ENCODE measurements at regions not wholly inside any gene's neighbourhood (a gene's known extent, or its start where the extent isn't known, plus 50 kb on each side); places are given as distances from the start of the nearest gene placed in this dataset.

- no peak for DNase-seq (ENCODE audit: low read depth)
Measured at GRCh38 chr2:103942199-103942598, 911.7 kb upstream of the POU3F3 start.

GRCh38 chr2:103945083-103945482 is 908.8 kb upstream of the POU3F3 start:
- DNase-seq (ENCODE audit: low read depth) = no peak

GRCh38 chr2:103959174-103960128 is 894.5 kb upstream of the POU3F3 start:
- DNase-seq (ENCODE audit: low read depth) = peak; percentile 56

GRCh38 chr2:103960129-103960513 is 893.8 kb upstream of the POU3F3 start:
- no peak for DNase-seq (ENCODE audit: low read depth)

- peak; percentile 26 for DNase-seq (ENCODE audit: low read depth)
Measured at GRCh38 chr2:103960951-103961350, 893.0 kb upstream of the POU3F3 start.

GRCh38 chr2:103961862-103962261 is 892.1 kb upstream of the POU3F3 start:
- DNase-seq (ENCODE audit: low read depth) = no peak

- DNase-seq (ENCODE audit: low read depth) = no peak
Measured at GRCh38 chr2:103962670-103963069, 891.2 kb upstream of the POU3F3 start.

- peak; percentile 85 for DNase-seq (ENCODE audit: low read depth)
Measured at GRCh38 chr2:103963146-103963725, 890.7 kb upstream of the POU3F3 start.

GRCh38 chr2:103977241-103977640 is 876.7 kb upstream of the POU3F3 start:
- DNase-seq (ENCODE audit: low read depth) = no peak

- DNase-seq (ENCODE audit: low read depth) = peak; percentile 90
Measured at GRCh38 chr2:103977668-103978067, 876.2 kb upstream of the POU3F3 start.

- peak; percentile 63 for DNase-seq (ENCODE audit: low read depth)
Measured at GRCh38 chr2:103980401-103980800, 873.5 kb upstream of the POU3F3 start.

GRCh38 chr2:103982691-103983090 is 871.2 kb upstream of the POU3F3 start:
- peak; percentile 24 for DNase-seq (ENCODE audit: low read depth)

- DNase-seq (ENCODE audit: low read depth) = peak; percentile 28
Measured at GRCh38 chr2:103986001-103986400, 867.9 kb upstream of the POU3F3 start.

GRCh38 chr2:103991591-103991990 is 862.3 kb upstream of the POU3F3 start:
- DNase-seq (ENCODE audit: low read depth) = peak; percentile 18

GRCh38 chr2:104004821-104005220 is 849.1 kb upstream of the POU3F3 start:
- no peak for DNase-seq (ENCODE audit: low read depth)

GRCh38 chr2:104016801-104017200 is 837.1 kb upstream of the POU3F3 start:
- DNase-seq (ENCODE audit: low read depth) = no peak

GRCh38 chr2:104023306-104023705 is 830.6 kb upstream of the POU3F3 start:
- DNase-seq (ENCODE audit: low read depth) = no peak

GRCh38 chr2:104023765-104024164 is 830.1 kb upstream of the POU3F3 start:
- DNase-seq (ENCODE audit: low read depth) = no peak

GRCh38 chr2:104025295-104025694 is 828.6 kb upstream of the POU3F3 start:
- peak; percentile 83 for DNase-seq (ENCODE audit: low read depth)

- peak; percentile 15 for DNase-seq (ENCODE audit: low read depth)
Measured at GRCh38 chr2:104026725-104027124, 827.2 kb upstream of the POU3F3 start.

- no peak for DNase-seq (ENCODE audit: low read depth)
Measured at GRCh38 chr2:104027321-104027720, 826.6 kb upstream of the POU3F3 start.

- peak; percentile 66 for DNase-seq (ENCODE audit: low read depth)
Measured at GRCh38 chr2:104028061-104028460, 825.9 kb upstream of the POU3F3 start.

GRCh38 chr2:104033399-104033798 is 820.5 kb upstream of the POU3F3 start:
- peak; percentile 54 for DNase-seq (ENCODE audit: low read depth)
